HEK293T (cell line): ENCODE measurements at regions not wholly inside any gene's neighbourhood (a gene's known extent, or its start where the extent isn't known, plus 50 kb on each side); places are given as distances from the start of the nearest gene placed in this dataset.

Experiments
- BHLHE40 ChIP-seq: fragments of 450-650 bp; IDR thresholded peaks from 2 replicates; pipeline ENCODE4 v1.6.1; 2016; ENCODE audit warnings: mild to moderate bottlenecking, moderate library complexity, borderline replicate concordance
- CTBP1 ChIP-seq: fragments of 450-650 bp; IDR thresholded peaks from 2 replicates; pipeline ENCODE4 v1.6.1; 2016; ENCODE audit warnings: borderline replicate concordance
- FOXA1 ChIP-seq: fragments of 450-650 bp; IDR thresholded peaks from 2 replicates; pipeline ENCODE4 v1.6.1; 2016; ENCODE audit warnings: mild to moderate bottlenecking
- FOXK2 ChIP-seq: fragments of 450-650 bp; IDR thresholded peaks from 2 replicates; pipeline ENCODE4 v1.6.1; 2016; ENCODE audit warnings: mild to moderate bottlenecking
- FOXM1 ChIP-seq: fragments of 450-650 bp; IDR thresholded peaks from 2 replicates; pipeline ENCODE4 v1.6.1; 2017; ENCODE audit warnings: mild to moderate bottlenecking, borderline replicate concordance
- HDGF ChIP-seq: fragments of 450-650 bp; IDR thresholded peaks from 2 replicates; pipeline ENCODE4 v1.6.1; 2017; ENCODE audit warnings: antibody characterized with exemption, borderline replicate concordance
- NFRKB ChIP-seq: fragments of 450-650 bp; IDR thresholded peaks from 2 replicates; pipeline ENCODE4 v1.6.1; 2016; ENCODE audit warnings: mild to moderate bottlenecking, moderate library complexity
- PKNOX1 ChIP-seq: fragments of 450-650 bp; IDR thresholded peaks from 2 replicates; pipeline ENCODE4 v1.6.1; 2016
- SP1 ChIP-seq: fragments of 450-650 bp; IDR thresholded peaks from 2 replicates; pipeline ENCODE4 v1.6.1; 2017
- SUZ12 ChIP-seq: fragments of 450-650 bp; IDR thresholded peaks from 2 replicates; pipeline ENCODE4 v1.6.1; 2016; ENCODE audit warnings: mild to moderate bottlenecking
- TARDBP ChIP-seq: fragments of 450-650 bp; IDR thresholded peaks from 2 replicates; pipeline ENCODE4 v1.6.1; 2016
- ZNF384 ChIP-seq: fragments of 450-650 bp; IDR thresholded peaks from 2 replicates; pipeline ENCODE4 v1.6.1; 2016

DNA sequence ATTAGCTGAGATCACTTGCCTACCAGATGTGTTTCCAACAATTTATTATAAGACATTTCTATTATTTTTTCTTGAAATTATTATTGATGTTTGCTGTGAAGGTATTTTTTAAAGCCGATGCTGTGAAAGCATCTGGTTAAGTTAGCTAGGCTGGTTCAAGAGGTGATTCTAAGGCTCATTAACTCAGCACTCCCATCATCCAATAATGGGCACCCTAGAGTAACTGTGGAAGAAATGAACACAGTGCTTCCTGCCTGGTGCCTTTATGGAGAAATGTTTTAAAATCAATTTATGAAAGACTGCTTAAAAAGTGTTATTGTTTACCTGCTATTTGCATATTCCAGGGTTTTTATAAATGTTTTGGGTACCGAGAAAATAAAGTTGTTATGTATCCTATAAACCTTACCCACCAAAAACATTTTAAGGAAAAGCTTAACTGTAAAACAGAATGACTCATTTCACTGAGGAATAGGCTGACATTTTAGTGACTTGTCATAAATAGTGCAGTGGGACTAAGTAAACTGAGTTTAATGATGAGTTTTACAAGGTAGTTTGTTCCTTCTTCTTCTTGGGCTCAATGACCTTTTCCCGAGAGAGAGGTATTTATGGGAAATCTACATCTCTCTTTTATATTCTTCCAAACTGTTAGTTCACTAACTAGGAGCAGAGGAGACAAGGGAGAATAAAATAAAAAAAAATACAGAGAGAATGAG lies 310.0 kb upstream of the AADAT start:
- TF ChIP-seq SP1 (no peak), FOXM1 (no peak), ZNF384 (no peak), FOXK2 (no peak), SUZ12 (no peak), TARDBP (no peak), NFRKB (no peak), PKNOX1 (peak; percentile 77), BHLHE40 (no peak), FOXA1 (no peak), CTBP1 (no peak), HDGF (no peak)
